Effector CD8-positive, alpha-beta T cell (primary cell): ENCODE measurements at regions not wholly inside any gene's neighbourhood (a gene's known extent, or its start where the extent isn't known, plus 50 kb on each side); places are given as distances from the start of the nearest gene placed in this dataset.

Experiments used
- DNase-seq: peaks from one replicate; lab custom pipeline; 2025; lab: John Stamatoyannopoulos, UW

DNA sequence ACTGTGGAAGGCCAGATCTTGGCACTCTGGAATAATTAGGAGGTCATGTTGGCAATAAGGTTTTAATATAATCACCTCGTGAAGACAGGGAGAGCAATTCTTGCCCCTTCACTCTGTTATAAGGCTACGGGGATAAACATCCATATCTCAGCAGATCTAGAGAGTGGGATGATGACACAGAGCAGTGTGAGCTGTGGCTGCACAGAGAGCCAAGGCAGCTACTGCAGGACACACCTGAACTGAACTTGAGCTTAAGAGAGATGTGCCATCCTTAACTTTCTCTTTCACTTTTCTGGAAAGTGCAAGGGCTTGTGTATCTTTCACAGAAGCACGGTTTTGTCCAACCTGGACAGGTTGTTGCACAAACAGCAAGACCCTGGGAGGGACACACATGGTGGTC lies 174.7 kb downstream of the GATA3 start:
- DNase-seq: no peak

DNA sequence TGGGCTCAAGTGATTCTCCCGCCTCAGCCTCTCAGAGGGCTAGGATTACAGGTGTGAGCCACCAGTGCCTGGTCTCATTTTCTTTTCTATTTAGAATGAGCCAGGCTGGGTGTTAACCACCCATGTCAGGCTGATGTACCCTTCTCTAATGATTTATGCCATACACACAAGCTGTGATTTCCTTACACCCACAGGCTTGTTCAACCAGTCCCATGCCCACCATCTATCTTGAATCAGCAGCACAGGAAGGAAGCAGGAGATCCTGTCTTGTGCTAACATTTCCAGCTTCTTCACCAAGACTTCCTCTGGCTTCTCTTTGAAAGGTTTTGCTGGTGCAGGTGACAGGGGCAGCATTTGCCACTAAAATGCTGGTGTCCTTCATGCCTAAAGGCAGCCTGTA lies 176.4 kb downstream of the GATA3 start:
- no peak for DNase-seq

DNA sequence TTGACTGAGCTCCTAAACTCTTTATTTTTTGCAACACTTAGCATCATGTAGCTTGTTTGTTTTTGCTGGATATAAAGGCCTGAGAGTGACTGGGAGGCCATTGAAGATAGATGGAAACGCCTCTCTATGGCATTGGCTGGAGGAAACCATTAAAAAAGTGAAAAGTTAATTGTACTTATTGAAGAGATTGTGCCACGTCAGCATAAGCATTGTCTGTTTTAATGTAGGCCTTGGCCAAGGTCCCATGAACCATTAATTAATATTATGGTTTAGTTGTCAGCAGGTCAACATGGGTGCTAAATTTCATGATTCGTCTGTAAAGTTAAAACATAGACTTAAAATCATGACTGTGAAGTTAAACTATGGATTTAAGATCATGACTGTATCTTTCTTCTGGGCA lies 178.6 kb downstream of the GATA3 start:
- DNase-seq: no peak

DNA sequence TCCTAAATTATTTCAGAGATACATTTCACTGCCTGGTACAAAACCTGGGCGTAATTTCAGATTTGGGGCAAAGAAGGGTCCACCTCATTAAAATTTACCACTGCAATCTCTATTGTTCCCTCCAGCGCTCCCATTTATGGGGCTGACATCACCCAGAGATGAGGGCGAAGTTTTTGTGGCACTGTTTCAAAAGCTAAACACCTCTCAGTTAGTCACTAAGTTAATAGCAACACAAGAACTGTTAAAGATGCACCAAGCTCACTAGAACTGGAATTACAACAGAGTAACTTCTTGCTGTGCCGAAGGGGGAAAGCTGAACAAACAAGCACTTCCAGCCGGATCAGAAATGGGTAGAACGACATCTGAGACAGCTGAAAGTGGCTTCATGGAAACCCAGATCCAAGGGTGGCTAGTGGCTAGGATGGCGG lies 179.4 kb downstream of the GATA3 start:
- DNase-seq: no peak

DNA sequence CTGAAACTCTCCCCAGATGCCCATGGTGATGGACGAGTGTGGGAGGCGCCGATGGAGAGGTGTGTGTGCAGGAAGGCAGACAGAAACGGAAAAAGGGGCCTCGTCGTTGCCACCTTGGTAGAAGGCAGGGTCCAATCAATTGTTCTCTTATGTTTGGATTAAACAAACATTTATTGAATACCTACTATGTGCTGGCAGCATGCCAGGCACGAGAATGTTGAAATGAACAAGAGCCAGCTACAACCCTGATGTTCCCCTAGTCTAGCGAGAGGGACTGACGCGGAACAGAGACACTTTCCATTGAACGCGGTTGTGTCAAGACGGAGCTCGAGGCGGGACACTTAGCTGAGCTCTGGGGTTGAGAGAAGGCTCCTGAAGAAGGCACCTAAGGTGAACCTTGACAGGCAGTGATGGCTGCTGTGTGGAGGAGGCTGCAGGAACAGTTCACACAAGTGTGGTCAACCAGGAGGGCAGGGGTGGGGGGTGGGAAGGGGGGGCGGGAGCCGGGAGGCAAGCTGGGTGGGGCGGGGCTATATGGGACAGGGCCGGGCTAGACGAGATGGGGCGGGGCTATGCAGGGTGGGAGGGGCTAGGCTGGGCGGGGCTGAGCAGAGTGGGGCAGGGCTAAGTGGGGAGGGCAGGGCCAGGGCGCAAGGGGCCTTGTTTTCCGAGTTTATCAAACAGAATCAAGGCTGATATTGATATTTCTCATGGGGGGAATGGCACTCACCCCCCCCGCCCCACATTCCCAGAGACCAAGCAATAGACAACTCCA lies 181.0 kb downstream of the GATA3 start:
- no peak for DNase-seq

DNA sequence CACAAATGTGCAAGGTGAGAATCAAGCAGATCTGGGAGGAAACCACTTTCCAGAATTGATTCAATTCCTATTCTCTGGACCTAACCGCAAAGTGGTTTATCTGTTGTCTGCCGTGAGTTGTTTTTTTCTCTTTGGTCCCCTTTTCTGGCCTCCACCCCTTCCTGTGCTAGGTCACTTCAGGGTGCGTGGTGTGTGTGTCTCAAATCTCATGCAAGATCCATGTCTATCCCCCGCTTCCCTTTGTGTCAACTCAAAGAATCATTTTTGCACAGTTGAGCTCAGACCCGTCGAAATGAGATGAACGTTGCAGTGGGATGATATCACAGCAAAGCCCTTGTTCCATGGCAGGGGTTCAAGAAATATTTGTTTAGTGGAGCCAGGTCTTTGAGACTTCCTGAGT lies 184.5 kb downstream of the GATA3 start:
- DNase-seq: no peak

DNA sequence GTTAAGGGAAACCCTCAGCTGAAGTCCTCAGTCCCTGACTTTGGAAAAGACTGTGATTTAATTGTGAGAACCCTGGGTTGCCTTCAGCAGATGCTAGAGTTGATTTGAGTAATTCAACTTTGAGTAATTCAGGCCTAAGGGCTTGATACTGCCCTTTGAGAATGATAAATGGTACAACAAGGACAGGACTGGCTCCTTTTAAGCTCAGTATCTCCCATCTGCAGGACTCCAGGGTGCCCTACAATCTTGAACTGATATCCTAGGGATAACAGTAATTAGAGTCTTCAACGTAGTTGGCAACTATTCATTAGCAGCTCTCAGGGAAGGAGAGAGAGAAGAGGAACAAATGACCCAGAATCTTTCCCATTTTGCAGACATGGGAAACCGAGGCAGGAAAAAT lies 186.4 kb downstream of the GATA3 start:
- no peak for DNase-seq

DNA sequence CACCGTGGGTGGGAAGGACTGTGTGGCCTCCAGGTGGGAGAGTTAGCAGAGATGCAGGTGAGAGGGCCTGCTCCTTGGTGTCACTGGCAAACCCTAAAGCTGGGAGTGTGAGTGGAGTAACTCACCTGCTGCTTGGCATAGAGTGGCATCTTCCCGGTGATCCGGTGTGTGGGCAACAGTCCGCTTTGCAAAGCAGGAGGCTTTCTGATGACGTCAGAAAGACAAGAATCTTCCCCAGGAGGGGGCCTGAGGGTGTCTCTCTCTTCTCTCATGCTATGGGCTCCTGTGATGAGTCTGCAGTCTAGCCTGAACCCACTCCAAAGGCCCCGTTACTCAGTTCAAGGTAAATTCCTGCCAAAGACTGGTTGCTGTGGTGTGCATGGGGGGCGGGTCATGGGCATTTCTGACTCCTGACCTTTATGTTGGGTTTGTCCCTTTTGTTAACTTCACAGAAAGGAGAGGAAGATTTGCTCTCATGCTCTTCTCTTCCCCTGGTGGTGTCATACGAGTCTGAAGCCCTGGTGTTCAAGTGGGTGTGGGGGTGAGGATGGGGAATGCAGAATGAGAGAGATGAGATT lies 187.9 kb downstream of the GATA3 start:
- DNase-seq: no peak

DNA sequence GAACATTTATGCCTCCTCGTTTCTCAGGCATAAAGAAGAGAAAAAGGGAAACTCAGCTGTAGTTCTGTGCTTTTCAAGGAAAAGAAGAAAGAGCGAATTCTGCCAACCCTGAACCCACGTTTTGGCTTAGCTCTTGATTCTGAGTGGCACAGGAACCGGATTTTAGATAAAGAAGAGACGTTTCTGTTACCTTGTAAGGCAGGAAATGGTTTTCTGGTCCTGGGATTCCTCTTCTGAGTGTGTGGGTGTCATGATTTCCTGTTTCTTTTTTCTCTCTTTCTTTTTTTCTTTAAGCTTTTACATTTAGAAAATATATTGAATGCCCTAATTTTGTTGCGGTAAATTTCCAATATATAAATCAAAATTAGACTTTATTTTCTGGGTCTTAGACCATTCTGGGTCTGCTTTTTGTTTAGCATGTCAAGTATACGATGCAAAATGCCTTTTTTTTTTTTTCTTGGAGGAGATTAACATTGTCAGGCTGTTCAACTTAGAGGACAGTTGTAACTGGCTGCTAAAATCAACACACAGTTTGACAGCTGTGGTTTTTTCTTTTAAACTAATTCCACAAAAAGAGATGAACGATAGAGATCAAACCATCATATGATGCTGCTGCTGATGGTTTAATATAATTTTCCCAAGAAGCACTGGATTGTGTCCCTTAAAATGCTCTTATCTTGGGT lies 190.8 kb downstream of the GATA3 start:
- no peak for DNase-seq

DNA sequence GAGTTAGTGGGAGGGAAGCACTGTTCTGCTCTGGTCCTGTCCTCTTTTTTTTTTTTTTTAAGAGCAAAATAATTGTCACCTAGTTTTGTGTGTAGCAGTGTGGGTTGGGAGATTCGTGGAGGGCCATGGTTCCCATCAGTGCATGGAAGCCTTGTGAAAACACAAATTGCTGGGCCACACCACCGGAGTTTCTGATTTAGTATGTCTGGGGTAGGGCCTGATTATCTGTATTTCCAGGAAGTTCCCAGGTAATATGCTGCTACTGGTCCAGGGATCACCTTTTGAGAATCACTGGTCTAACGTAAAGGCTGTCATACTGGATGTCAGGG lies 191.3 kb downstream of the GATA3 start:
- no peak for DNase-seq

DNA sequence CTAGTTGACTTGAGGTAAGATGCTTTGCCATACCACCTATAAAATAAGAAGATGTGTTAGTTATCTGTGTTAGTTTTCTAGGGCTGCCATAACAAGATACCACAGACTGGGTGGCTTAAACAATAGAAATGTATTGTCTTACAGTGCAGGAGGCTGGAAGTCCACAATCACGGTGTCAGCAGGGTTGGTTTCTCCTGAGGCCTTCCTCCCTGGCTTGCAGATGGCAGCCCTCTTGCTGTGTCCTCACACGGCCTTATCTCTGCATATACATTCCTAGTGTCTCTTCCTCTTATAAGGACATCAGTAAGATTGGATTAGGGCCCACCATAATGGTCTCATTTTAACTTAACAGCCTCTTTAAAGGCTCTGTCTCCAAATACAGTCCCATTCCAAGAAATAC lies 192.1 kb downstream of the GATA3 start:
- no peak for DNase-seq

DNA sequence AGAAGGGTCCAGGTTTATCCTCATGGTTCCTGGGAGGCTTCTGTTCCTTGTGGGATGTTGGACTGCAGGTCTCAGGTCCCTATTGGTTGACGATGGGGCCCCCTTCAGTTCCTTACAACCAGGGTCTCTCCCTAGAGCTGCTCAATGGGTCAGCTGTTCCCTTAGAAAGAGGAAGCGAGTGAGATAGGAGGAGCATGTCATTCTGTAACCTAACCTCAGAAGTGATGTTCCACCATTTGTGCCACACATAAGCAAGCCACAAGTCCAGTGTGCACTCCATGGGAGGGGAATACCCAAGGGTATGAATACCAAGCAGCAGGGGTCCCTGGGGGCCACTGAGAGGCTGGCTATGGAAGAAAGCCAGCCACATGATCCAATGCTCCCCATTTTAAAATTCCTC lies 192.7 kb downstream of the GATA3 start:
- DNase-seq: no peak

DNA sequence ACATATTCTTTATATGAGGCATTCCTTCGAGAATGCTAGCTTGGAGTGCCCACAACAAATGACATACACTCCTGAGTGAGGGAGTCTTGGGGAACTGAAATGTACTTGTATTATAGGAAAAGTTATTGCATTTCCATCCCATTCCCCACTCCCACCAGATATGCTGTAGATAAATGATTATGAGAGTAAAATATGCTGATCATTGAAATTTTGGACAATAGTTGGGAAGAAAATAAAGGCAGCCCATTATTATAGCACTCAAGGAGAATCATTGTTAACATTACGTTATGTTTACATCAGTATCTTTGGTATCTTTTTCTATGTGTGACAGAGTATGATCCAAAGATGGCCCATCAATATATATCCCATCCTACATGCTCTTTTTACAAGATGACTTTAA lies 194.4 kb downstream of the GATA3 start:
- DNase-seq: no peak

DNA sequence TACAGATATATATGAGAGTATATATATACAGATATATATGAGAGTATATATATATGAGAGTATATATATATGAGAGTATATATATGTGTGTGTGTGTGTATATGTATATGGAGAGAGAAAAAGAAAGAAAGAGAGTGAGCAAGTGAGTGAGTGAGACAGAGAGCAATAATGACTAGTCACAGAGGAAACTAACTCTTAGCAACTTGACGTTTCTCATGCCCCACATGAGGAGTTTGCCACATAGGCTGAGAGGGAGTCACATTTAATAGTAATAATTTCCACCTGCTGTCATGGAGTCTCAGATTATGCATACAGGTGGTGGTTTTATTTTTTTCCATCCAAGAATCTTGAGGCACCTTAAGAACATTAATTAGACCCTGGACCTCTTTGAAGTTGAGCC lies 199.9 kb downstream of the GATA3 start:
- no peak for DNase-seq

DNA sequence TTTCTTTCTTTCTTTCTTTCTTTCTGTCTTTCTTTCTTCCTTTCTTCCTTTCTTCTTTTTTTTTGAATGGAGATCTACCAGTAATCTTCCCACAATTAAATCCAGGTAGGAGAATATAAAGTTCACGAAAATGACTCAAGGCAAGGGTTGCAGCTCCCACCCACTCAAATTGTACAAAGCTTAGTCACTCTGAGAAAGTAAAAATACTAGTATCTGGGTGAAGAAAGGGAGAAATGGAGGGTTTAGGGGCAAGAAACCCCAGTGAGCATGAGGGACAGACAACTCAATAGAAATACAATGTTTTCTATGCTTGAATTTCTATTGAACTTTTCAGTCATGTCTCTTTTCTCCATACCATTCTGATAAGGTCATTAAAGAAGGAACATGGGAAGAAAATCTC lies 200.8 kb downstream of the GATA3 start:
- no peak for DNase-seq

DNA sequence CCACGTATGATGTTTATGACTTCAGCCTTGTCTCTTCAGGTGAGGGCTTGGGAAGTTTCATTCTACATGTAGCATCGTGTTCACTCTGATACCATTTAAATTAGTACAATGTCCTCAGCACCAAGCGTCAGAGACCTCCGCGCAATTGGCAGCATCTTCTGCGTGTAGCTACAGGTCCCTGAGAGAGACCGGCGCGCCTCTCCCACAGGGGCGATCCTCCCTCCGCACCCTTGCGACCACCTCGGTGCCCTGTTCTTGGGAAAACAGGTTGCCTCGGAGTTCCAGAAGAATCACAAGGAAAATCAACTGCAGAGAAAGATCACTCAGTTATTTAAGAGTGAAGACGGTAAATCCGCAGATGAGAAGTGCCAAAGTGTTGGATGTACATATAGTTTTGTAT lies 206.2 kb downstream of the GATA3 start:
- DNase-seq: no peak

DNA sequence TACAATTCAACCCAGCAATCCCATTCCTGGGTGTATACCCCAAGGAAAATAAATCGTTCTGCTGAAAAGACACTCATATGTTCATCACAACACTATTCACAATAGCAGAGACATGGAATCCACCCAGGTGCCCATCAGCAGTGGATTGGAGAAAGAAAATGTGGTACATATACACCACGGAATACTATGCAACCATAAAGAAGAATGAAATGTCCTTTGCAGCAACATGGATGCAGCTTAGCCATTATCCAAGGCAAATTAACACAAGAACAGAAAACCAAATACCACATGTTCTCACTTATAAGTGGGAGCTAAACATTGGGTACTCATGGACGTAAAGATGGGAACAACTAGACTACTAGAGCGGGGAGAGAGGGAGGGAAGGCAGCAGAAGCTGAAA lies 207.8 kb downstream of the GATA3 start:
- DNase-seq: no peak

DNA sequence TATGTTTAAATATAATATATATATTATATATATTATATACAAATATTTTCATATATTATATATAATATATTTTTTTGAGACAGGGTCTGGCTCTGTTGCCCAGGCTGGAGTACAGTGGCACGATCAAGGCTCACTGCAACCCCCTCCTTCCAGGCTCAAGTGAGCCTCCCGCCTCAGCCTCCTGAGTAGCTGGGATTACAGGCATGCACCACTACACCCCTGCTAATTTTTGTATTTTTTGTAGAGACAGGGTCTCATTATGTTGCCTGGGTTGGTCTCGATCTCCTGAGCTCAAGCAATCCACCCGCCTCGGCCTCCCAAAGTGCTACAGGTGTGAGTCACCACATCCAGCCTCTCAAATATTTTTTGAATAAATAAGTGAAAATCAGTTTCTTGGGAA lies 215.5 kb downstream of the GATA3 start:
- no peak for DNase-seq

DNA sequence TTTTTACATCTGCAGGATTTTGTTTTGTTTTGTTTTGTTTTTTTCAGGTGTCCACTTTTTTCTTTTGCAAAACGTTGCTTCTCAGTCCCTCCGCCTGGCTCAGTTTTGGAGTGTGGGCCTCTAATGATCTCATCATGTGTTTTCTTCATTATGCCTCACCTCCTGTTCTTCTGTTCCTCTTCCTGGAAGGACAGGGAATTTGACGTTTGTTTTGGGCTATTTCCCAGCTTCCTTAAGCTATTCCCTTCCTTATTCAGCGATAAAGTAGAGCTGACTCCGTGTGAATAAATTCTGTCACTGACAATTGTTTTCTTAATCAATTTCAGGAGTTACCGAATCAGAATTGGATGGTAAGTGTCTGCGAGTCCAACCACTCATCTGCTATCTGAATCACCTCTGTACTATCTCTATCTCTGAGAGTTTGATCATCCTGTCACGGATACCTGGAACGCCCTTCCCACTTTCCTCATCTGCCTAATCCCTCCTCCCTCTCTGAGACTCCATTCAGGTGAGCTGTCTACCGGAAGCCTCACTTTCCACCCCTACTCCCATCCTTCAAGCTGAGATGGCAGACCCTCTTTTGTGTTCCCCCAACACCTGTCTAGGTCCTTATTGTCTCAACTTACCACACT lies 218.4 kb downstream of the GATA3 start:
- DNase-seq: no peak

DNA sequence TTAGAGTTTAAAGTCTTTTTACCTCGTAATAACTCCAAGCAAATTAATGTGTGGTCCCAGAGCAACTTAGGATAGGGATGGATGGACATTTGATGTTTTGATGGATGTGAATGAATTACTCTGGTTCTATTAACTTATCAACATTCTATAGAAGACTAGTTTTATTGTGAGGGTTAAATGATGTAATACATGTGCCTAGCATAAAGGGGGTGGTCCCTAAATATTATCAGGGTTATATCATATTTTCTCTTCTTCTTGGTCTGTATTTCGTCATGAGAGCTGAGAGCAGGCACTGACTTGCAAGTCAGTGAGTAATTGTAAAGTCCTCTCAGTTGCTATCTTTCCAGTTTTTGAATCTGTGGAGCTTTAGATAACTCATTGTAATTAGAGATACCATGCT lies 219.3 kb downstream of the GATA3 start:
- DNase-seq: no peak

DNA sequence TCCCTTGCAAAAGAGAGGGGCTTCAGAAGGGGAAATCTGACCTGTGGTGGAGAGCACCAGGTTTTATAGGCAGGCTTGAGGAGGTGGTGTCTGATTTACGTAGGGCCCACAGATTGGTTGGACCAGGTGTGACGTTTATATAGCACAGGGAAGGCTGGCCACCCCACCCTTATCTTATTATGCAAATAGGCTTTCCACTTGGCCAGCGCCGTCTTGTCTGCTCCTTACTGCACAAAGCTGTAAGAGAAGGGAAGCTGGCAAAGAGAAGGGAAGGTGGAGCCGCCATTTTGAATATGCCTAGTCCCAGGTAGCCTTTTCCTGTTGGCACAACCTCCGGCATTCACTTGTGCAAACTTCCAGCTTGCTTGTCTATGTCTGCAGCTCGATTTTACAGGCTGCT lies 221.4 kb downstream of the GATA3 start:
- DNase-seq: no peak

DNA sequence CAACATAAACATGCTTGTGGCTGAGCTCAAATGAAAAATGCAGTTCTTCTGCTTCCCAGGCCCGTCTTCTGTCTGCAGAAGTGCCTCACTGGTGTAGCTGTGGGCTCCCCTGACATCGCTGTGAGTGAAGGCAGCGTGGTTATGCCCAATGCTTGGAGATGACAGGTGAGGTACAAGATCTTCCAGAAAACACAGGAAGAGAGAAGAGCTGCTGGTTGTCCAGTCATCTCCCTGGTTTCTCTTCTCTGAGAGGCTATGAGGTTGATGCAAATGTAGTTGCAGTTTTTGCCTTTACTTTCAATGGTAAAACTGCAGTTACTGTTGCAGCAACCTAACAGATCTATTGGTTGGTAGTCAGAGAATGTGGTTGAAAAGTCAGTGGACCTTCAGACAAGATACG lies 223.6 kb downstream of the GATA3 start:
- no peak for DNase-seq

DNA sequence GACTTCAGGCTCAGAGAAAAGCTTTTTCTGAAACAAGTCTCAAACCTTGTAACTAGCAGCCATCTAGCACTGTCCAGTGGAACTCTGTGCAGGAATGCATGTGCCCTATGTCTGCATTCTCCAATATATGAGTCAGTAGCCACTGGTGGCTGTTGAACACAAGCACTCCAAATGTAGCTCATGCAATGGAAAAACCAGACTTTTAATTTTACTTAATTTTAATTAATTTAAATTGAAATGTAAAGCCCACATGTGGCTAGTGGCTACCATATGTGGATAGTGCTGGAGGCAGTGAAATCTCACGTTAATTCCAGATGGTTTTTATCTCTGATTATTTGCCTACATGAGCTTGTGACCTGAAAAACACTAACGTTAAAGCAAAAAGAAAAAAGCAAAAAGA lies 225.1 kb downstream of the GATA3 start:
- DNase-seq: no peak
